Esophagus muscularis mucosa (tissue), 4 donors: ENCODE measurements at regions not wholly inside any gene's neighbourhood (a gene's known extent, or its start where the extent isn't known, plus 50 kb on each side); places are given as distances from the start of the nearest gene placed in this dataset.

Experiments used
- DNase-seq: peaks from one replicate; pipeline ENCODE4 v3.0.0-alpha.2; 2017; ENCODE audit errors: extremely low spot score
- H3K27ac ChIP-seq, 4 donors: fragments of 200-600 bp; sonication (generic); replicated peaks in 1 of 4; 1 replicate in 3 of 4; 2 replicates in 1 of 4; pipeline ENCODE4 v1.5.1; 2016 to 2019; ENCODE audit warnings: mild to moderate bottlenecking in 1 of 4
- H3K27me3 ChIP-seq, 4 donors: fragments of 200-600 bp; sonication (generic); one replicate each; pipeline versions ENCODE4 v1.5.1 to v1.6.0; 2016 to 2019
- H3K36me3 ChIP-seq, 4 donors: fragments of 200-600 bp; sonication (generic); one replicate each; pipeline ENCODE4 v1.5.1; 2016 to 2019
- H3K4me1 ChIP-seq, 4 donors: fragments of 200-600 bp; sonication (generic); one replicate each; pipeline ENCODE4 v1.5.1; 2016 to 2019
- H3K4me3 ChIP-seq, 4 donors: fragments of 200-600 bp; sonication (generic); 1 replicate in 2 of 4; 2 replicates in 2 of 4; pipeline ENCODE4 v1.5.1; 2016 to 2019; ENCODE audit warnings: mild to moderate bottlenecking in 4 of 4, moderate library complexity in 1 of 4
- H3K9me3 ChIP-seq, 4 donors: fragments of 200-600 bp; sonication (generic); 1 replicate in 3 of 4; 2 replicates in 1 of 4; pipeline ENCODE4 v1.5.1; 2016 to 2019
- CTCF ChIP-seq, 3 experiments: fragments of 200-600 bp in 2 of 3; fragments of 450-650 bp in 1 of 3; sonication (generic) in 2 of 3; IDR thresholded peaks; one replicate each; pipeline ENCODE4 v1.5.1; 2017 to 2019; ENCODE audit warnings: antibody characterized with exemption in 3 of 3, mild to moderate bottlenecking in 2 of 3, moderate library complexity in 1 of 3
- EP300 ChIP-seq: sonication (generic); formaldehyde crosslinking; IDR thresholded peaks from one replicate; pipeline ENCODE4 v1.6.1; 2017; ENCODE audit warnings: antibody characterized with exemption
- POLR2A ChIP-seq: fragments of 450-650 bp; IDR thresholded peaks from one replicate; pipeline ENCODE4 v1.6.1; 2017; ENCODE audit warnings: antibody characterized with exemption, moderate library complexity, mild to moderate bottlenecking, low read depth
- POLR2AphosphoS5 ChIP-seq, 2 donors: sonication (generic); formaldehyde crosslinking; IDR thresholded peaks; one replicate each; pipeline ENCODE4 v1.6.1; 2017; ENCODE audit warnings: antibody characterized with exemption in 2 of 2
- WGBS: methylation state at CpG from one replicate; pipeline ENCODE4 v1.1.5; 2018; 5-methylcytosine and 5-hydroxymethylcytosine counted together
- intact Hi-C: fragments of 100-400 bp; cut with DNase I; formaldehyde crosslinking; loops from one replicate; pipeline ENCODE4 v1.15.1; 2023

GRCh38 chr7:381211-382042, 91.5 kb downstream of the FOXL3 start:
- WGBS: 70% methylated on average over 7 of the region's 23 CpGs
- Histone ChIP-seq H3K27me3 (peaks cover 0 to 29% (median 1%) of the 10 kb centered on the region in 4 donors), H3K9me3 (peaks cover 0 to 36% (median 21%) of the 10 kb centered on the region in 4 donors), H3K36me3 (no peaks in the 10 kb centered on the region), H3K4me1 (peaks cover 14 to 32% (median 22%) of the 10 kb centered on the region in 4 donors), H3K27ac (no peak overlapping the region), H3K4me3 (no peak overlapping the region)
- intact Hi-C loops: no loop called here
- no peak for DNase-seq
- TF ChIP-seq POLR2AphosphoS5 (IDR thresholded peaks at IDR 0.05): no peak
- no peak for TF ChIP-seq EP300
- no peak for TF ChIP-seq CTCF (IDR thresholded peaks at IDR 0.05)
- no peak for TF ChIP-seq POLR2A

DNA sequence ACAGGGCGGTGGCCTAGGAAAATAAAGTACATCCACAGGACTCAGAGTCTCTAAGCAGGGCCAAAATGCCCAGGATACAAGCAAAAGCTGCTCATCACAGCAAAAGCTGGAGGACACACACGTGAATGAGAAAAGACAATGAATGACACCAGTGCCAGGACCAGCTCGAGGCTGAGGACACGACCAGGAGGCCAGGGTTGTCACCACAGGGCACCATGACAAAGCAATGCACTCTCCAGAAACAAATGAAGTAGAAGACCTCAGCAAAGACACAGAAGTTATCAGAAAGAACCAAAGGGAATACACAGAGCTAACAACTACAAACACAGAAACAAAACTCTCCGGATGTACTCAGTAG, 92.1 kb downstream of the FOXL3 start:
- TF ChIP-seq POLR2AphosphoS5 (IDR thresholded peaks at IDR 0.05) (no peak), EP300 (no peak), POLR2A (no peak), CTCF (IDR thresholded peaks at IDR 0.05) (no peak)
- intact Hi-C loops: no loop called here
- WGBS: 51% methylated on average over 5 of the region's 5 CpGs
- Histone ChIP-seq H3K27me3 (peaks cover 0 to 23% (median 0%) of the 10 kb centered on the region in 4 donors), H3K9me3 (peaks cover 0 to 36% (median 21%) of the 10 kb centered on the region in 4 donors), H3K4me3 (no peak overlapping the region), H3K4me1 (peaks cover 14 to 31% (median 22%) of the 10 kb centered on the region in 4 donors), H3K36me3 (no peaks in the 10 kb centered on the region), H3K27ac (no peak overlapping the region)
- DNase-seq: no peak

DNA sequence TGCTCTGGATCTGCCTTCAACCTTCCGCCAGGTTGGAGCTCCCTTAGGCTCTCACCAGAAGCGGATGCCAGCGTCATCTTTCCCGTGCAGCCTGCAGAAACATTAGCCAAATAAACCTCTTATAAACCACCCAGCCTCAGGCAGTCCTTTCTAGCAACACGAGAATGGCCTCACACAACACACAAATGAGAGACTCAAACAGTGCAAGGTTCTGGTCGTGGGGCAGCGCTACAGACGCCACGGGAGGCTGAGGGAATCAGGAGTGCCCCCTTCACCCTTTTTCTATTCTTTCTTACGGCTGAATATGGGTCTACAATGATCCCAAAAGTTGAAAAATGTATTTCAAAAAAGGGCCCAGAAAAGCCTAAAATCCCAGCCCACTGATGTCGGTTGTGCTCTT, 96.4 kb downstream of the FOXL3 start:
- peaks cover 0 to 38% (median 21%) of the 10 kb centered on the region in 4 donors for H3K9me3 ChIP-seq
- no peak overlapping the region for H3K27ac ChIP-seq
- H3K27me3 ChIP-seq: no peaks in the 10 kb centered on the region
- WGBS: 84% methylated on average over 11 of the region's 11 CpGs
- intact Hi-C loops: no loop called here
- TF ChIP-seq CTCF (IDR thresholded peaks at IDR 0.05): no peak
- no peak for TF ChIP-seq EP300
- no peak for TF ChIP-seq POLR2AphosphoS5 (IDR thresholded peaks at IDR 0.05)
- no peak for TF ChIP-seq POLR2A
- no peaks in the 10 kb centered on the region for H3K36me3 ChIP-seq
- H3K4me1 ChIP-seq: peaks cover 0 to 3% (median 1%) of the 10 kb centered on the region in 4 donors
- no peak overlapping the region for H3K4me3 ChIP-seq
- DNase-seq: no peak

DNA sequence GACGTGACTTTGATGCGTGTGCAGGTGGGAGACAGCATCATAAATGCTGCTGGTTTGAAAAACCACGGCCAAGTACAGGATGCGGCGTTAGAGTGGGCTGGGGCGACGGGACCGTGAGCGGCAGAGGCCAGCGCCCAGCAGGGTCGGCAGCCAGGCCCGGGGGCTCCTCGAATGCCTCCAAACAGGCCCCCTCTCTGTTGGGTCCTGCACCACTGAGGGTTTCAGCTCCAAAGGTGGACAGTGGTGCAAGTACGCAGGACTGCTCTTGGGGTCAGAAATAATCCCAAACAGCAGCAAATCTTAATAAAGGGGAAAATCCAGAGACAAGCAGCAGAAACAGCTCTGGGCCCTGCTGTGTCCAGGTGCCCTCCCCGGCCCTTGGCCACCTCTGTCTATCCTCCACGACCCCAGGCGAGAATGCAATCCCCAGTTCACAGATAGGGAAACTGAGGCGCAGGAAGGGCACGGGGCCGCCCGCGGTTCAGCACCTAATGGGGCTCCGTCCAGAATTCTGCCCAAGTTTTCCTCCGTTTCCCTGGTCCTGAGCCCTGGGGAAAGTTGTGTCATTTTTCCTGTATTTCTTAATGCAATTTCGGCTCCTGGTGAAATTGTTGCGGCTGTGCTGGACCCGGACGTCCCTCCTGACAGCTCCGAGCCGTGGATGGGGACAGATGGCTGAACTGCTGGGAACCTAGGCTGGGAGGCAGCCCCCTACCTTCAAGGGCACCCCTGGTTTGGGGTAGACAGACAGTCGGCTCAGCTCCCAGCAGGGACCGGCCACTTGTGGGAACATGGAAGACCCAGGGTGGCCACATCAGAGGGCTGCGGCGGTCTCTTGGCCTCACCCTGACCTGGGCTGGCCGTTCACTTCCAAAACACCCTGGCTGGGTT, 97.4 kb downstream of the FOXL3 start:
- intact Hi-C loops: no loop called here
- Histone ChIP-seq H3K4me3 (no peak overlapping the region), H3K27me3 (no peaks in the 10 kb centered on the region), H3K27ac (no peak overlapping the region), H3K36me3 (no peaks in the 10 kb centered on the region), H3K9me3 (peaks cover 0 to 33% (median 21%) of the 10 kb centered on the region in 4 donors), H3K4me1 (no peaks in the 10 kb centered on the region)
- no peak for DNase-seq
- WGBS: 94% methylated on average over 35 of the region's 35 CpGs
- TF ChIP-seq POLR2AphosphoS5 (IDR thresholded peaks at IDR 0.05): no peak
- no peak for TF ChIP-seq POLR2A
- TF ChIP-seq EP300: no peak
- TF ChIP-seq CTCF (IDR thresholded peaks at IDR 0.05): no peak
